HG02763 (cell line): ENCODE measurements at regions not wholly inside any gene's neighbourhood (a gene's known extent, or its start where the extent isn't known, plus 50 kb on each side); places are given as distances from the start of the nearest gene placed in this dataset.

ENCODE experiments used
- ATAC-seq: cut with Tn5 transposase; IDR thresholded peaks from one replicate; pipeline ENCODE4 v1.9.1; 2021; ENCODE audit warnings: mild to moderate bottlenecking, moderate library complexity; ENCODE audit not compliant: unreplicated experiment

DNA sequence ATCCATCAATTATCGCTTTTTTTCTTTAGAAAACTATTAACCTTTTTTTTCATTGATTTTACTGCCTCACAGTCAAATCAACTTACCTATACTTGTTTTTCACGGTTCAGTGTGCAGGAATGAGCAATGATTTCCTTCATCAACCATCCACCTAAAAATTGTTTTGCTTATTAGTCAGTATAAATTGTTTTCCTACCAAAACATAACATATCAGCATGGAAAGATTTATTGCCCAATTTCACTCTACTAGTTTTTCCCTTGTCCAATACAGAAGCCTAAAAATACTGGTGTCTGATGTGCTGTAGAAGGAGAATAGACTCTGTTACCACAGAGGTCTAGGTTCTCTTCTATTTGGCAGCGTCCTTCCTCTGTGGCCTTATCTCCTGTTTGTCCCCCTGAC, 558.2 kb upstream of the CITED2 start:
- no peak for ATAC-seq

- ATAC-seq: no peak
These were observed 557.3 kb upstream of the CITED2 start for GRCh38 chr6:139931747-139932146.

GRCh38 chr6:139927742-139928305, 553.4 kb upstream of the CITED2 start:
- ATAC-seq: no peak

DNA sequence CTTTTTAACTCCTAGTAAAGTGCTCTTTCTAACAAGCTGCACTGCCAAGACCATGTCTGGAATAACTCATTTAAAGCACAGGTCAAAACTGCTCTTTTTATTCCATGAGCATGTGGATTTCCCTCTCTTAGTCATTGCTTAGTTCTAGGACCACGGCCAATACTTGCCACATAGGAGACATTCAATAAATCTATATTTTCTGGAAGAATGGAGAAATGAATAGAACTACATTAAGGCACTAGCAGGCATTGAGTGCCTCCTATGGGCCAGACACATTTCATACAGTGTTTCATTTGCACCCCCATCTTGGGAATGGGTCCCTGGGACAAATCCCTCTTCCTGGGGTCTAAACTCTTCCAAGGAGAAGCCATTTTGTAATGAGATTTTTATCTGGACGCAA, 552.8 kb upstream of the CITED2 start:
- no peak for ATAC-seq

DNA sequence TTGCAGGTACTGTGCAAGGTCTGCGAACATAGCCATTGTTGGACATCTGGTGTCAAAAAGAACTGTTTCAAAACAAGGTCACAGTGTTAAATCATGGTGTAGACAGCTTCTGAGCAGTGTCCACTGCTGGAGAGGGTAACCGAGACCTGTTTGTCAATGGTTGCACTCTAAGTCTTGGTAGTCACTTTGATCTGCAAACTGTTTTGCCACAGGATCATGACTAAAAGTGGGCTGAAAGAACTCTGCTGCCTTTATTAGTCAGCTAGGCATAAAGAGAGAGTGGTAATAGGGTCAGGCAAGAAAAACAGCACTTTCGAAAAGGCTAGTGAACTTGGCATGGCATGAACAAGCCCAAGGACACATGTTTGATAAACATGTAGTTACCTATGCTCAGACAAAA, 552.3 kb upstream of the CITED2 start:
- no peak for ATAC-seq

DNA sequence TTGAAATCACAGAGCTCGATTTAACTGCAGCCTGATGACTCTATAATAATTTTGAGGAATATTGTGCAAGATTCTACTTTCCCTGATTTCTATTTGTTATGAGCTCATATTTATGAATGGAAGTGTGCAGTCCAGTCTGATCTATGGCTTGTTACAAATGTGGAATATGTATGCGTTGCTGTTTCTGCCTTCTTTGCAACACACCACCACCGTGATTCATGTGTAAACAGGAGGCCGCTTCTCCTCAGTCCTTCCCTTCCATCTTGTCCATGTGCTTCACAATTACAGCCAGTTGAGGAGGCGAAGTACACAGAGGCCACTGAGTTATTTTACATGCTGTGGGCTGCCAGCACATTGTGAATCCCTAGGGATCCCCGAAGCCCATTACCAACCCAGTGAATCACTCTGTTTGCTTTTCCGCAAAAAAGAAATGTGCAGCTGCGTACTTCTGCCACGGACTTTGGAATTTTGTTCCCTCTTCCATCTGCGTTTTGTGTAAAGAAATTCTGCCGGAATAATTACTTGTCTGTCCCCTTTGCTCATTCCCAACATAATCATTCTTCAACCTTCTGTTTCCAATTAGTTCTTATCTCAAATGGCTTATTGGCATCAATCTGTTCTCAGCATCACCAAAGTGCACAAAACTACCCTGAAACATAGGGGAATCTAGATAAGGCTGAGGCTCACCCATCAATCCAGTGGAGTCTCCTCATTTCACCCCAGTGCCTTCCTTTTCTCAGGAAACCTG, 551.6 kb upstream of the CITED2 start:
- no peak for ATAC-seq

DNA sequence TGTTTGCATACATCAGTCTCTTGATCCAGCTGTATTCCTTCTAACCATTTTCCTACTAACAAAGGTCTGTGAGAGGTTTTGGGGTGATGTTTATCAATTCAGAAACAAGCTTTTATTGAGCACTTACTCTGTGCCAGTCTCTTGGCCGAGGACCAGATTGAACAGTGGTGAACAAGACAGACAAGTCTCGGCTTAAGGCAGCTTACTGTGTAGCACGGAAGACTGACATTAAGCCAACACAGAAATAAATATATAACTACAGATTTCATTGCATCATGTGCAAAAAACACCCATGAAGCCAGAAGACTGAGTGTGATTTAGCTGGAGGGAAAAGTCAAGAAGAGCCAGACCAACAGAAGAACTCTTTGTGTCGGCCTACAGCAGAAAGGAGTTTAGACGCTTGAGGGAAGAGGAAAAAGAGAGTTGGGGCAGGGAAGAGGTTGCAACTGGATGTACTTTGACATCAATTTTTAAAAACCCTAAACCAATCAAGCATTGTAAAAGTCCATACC, 549.6 kb upstream of the CITED2 start:
- ATAC-seq: no peak

- no peak for ATAC-seq
These were observed 547.8 kb upstream of the CITED2 start for GRCh38 chr6:139922236-139922635.

- no peak for ATAC-seq
These were observed 546.3 kb upstream of the CITED2 start for GRCh38 chr6:139920776-139921100.

DNA sequence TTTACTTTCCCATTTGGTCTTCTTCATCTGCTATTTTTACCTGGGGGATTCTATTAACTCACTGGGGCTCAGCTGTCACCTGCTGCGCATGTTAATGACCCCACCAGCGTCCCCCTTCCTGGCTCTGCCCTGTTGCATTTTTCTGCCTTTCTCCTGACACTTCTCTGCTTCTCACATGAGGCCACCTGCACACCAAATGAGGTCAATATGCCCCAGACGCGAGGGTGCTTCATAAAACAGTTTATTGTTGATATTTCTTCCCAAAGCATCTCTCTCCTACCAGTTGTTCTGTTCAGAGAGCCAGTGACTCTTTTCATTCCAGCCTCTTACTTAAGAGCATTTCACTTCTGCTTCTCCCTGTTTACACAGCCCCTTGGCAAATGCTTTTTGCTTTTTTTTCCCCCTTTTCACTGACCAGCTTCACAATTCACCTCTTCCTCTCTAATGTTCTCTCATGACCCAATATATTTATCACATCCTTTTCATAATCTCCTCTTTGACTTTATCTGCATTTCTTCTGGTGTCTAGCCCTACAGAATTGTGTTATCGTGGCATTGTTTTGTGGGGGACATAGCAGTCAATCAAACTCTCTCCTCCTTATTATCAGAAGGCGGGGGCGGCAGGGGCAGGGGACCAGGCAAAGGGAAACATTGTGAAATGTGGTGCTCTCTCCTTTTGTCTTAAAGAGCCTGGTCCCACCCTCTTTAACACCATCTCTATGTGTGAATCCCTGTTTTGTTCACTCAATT, 545.8 kb upstream of the CITED2 start:
- ATAC-seq: no peak

GRCh38 chr6:139919107-139920026, 544.9 kb upstream of the CITED2 start:
- no peak for ATAC-seq

GRCh38 chr6:139917951-139918630, 543.6 kb upstream of the CITED2 start:
- ATAC-seq: no peak

DNA sequence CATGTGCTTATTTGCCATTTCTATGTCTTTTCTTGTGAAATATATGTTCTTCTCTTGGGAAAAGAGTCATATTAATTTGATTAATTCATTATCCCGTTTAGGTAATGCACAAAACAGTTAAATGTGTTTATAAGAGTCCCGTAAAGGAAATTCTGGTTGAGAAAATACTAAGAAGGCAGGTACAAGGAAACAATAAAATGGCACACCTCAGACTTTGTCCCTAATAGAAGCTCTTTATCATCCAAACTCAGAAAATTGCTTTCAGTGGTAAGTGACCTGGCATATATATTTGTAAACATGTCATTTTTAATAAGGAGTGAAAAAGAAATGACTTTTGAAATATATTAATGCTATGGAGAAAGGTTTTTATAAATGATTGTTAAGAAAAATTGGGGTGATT, 540.5 kb upstream of the CITED2 start:
- no peak for ATAC-seq

GRCh38 chr6:139912735-139913400, 538.4 kb upstream of the CITED2 start:
- no peak for ATAC-seq

- ATAC-seq: no peak
These were observed 535.5 kb upstream of the CITED2 start for GRCh38 chr6:139909992-139910391.

GRCh38 chr6:139905404-139906052, 531.1 kb upstream of the CITED2 start:
- no peak for ATAC-seq

DNA sequence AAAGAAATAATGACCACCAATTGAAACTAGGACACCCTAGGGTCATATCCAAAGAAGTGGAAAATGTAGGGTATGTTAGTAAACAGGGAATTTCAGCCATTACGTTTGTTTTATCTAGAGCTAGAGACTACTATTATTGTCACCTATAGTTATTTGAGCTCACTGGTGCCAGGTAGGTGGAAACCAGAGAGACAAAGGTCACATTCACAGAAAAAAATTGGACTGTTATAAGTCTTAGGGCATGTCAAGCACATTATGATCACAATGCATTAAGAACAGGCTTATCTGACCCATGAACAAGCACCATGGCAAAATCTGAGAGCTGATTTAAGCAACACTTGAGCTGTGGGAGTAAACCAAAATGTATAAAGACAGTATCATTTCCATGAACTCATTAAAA, 530.1 kb upstream of the CITED2 start:
- no peak for ATAC-seq

DNA sequence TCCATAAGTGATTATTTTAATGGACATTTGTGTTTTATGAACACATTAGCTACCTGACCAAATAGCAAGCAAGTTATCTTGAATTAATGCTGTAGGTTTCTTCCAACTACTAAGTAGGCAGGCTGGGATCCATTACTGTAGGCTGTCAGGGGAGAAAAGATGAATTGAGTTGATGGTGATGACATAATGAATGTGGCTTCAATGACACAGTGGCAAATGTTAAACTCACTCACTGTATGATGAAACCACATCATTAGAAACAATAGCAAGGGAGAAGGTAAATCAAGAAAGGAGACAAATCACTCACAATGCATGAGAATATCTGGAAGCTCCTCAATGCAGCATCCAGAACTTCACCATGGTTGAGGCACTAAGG, 529.7 kb upstream of the CITED2 start:
- ATAC-seq: no peak

GRCh38 chr6:139903411-139904157, 529.1 kb upstream of the CITED2 start:
- ATAC-seq: peak; percentile 98
